Esophagus muscularis mucosa (tissue), 4 donors: ENCODE measurements at regions not wholly inside any gene's neighbourhood (a gene's known extent, or its start where the extent isn't known, plus 50 kb on each side); places are given as distances from the start of the nearest gene placed in this dataset.

Experiments
- EP300 ChIP-seq: sonication (generic); formaldehyde crosslinking; IDR thresholded peaks from one replicate; pipeline ENCODE4 v1.6.1; 2017; ENCODE audit warnings: antibody characterized with exemption
- POLR2A ChIP-seq: fragments of 450-650 bp; IDR thresholded peaks from one replicate; pipeline ENCODE4 v1.6.1; 2017; ENCODE audit warnings: antibody characterized with exemption, moderate library complexity, mild to moderate bottlenecking, low read depth
- POLR2AphosphoS5 ChIP-seq, 2 donors: sonication (generic); formaldehyde crosslinking; IDR thresholded peaks; one replicate each; pipeline ENCODE4 v1.6.1; 2017; ENCODE audit warnings: antibody characterized with exemption in 2 of 2
- TF ChIP-seq, protein P1 (sequence below), 3 experiments: fragments of 200-600 bp in 2 of 3; fragments of 450-650 bp in 1 of 3; sonication (generic) in 2 of 3; IDR thresholded peaks; one replicate each; pipeline ENCODE4 v1.5.1; 2017 to 2019; ENCODE audit warnings: antibody characterized with exemption in 3 of 3, mild to moderate bottlenecking in 2 of 3, moderate library complexity in 1 of 3

DNA sequence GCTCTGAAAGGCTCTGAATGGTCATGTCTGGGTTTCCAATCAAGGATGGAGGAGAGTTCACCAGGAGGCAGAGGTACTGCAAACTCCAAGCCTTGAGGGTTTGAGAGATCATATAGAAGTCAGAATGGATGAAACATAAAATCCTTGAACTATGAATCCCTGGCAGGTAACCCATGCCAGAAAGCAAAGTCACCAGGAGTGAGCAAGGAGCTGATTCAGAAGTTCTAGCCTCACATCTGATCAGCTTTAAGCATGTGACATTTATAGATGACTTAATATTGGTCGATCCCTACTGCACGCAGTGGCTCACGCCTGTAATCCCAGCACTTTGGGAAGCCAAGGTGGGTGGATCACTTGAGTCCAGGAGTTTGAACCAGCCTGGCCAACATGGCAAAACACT lies 126.1 kb upstream of the MED13L start:
- TF ChIP-seq POLR2A: no peak
- no peak for TF ChIP-seq POLR2AphosphoS5 (IDR thresholded peaks at IDR 0.05)
- TF ChIP-seq, protein P1, sequence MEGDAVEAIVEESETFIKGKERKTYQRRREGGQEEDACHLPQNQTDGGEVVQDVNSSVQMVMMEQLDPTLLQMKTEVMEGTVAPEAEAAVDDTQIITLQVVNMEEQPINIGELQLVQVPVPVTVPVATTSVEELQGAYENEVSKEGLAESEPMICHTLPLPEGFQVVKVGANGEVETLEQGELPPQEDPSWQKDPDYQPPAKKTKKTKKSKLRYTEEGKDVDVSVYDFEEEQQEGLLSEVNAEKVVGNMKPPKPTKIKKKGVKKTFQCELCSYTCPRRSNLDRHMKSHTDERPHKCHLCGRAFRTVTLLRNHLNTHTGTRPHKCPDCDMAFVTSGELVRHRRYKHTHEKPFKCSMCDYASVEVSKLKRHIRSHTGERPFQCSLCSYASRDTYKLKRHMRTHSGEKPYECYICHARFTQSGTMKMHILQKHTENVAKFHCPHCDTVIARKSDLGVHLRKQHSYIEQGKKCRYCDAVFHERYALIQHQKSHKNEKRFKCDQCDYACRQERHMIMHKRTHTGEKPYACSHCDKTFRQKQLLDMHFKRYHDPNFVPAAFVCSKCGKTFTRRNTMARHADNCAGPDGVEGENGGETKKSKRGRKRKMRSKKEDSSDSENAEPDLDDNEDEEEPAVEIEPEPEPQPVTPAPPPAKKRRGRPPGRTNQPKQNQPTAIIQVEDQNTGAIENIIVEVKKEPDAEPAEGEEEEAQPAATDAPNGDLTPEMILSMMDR (IDR thresholded peaks at IDR 0.05): no peak
- no peak for TF ChIP-seq EP300
